Colonic mucosa (tissue), 4 donors: ENCODE measurements at regions not wholly inside any gene's neighbourhood (a gene's known extent, or its start where the extent isn't known, plus 50 kb on each side); places are given as distances from the start of the nearest gene placed in this dataset.
A peak's percentile ranks its signal among the peaks of the same experiment; 100 is the strongest.

ENCODE experiments used
- DNase-seq: peaks from one replicate; pipeline ENCODE4 v3.0.0-alpha.2; 2020
- H3K27ac ChIP-seq: fragments of 200-600 bp; one replicate; pipeline ENCODE4 v1.8.0; 2021
- H3K27me3 ChIP-seq: fragments of 200-600 bp; one replicate; pipeline ENCODE4 v1.8.0; 2021
- H3K36me3 ChIP-seq: fragments of 200-600 bp; one replicate; pipeline ENCODE4 v1.8.0; 2021
- H3K4me1 ChIP-seq: fragments of 200-600 bp; one replicate; pipeline ENCODE4 v1.8.0; 2021; ENCODE audit warnings: mild to moderate bottlenecking
- H3K4me3 ChIP-seq: fragments of 200-600 bp; one replicate; pipeline ENCODE4 v1.8.0; 2021
- H3K9ac ChIP-seq, 2 donors: one replicate each; pipeline ENCODE4 v1.7.0; 2013; ENCODE audit warnings: control low read depth in 2 of 2, low read depth in 2 of 2, low read length in 2 of 2
- H3K9me3 ChIP-seq: fragments of 200-600 bp; one replicate; pipeline ENCODE4 v1.8.0; 2021
- intact Hi-C: fragments of 100-400 bp; cut with DNase I; formaldehyde crosslinking; loops from one replicate; pipeline ENCODE4 v1.14.1; 2022
- TF ChIP-seq, protein P1 (sequence below): fragments of 200-600 bp; IDR thresholded peaks from one replicate; pipeline ENCODE4 v1.8.0; 2022; ENCODE audit warnings: antibody characterized with exemption, mild to moderate bottlenecking
- donor health status: healthy.
- donor health status: DM: no; HTN: no; CAD: no.
- donor health status: DM: no; HTN: no; CAD: no.

- Histone ChIP-seq H3K9me3 (no peaks in the 10 kb centered on the region), H3K36me3 (no peaks in the 10 kb centered on the region), H3K4me1 (no peaks in the 10 kb centered on the region), H3K27ac (no peak overlapping the region), H3K4me3 (no peak overlapping the region), H3K27me3 (no peaks in the 10 kb centered on the region), H3K9ac (no peak overlapping the region)
- TF ChIP-seq, protein P1, sequence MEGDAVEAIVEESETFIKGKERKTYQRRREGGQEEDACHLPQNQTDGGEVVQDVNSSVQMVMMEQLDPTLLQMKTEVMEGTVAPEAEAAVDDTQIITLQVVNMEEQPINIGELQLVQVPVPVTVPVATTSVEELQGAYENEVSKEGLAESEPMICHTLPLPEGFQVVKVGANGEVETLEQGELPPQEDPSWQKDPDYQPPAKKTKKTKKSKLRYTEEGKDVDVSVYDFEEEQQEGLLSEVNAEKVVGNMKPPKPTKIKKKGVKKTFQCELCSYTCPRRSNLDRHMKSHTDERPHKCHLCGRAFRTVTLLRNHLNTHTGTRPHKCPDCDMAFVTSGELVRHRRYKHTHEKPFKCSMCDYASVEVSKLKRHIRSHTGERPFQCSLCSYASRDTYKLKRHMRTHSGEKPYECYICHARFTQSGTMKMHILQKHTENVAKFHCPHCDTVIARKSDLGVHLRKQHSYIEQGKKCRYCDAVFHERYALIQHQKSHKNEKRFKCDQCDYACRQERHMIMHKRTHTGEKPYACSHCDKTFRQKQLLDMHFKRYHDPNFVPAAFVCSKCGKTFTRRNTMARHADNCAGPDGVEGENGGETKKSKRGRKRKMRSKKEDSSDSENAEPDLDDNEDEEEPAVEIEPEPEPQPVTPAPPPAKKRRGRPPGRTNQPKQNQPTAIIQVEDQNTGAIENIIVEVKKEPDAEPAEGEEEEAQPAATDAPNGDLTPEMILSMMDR = no peak
- no peak for DNase-seq
- intact Hi-C loops = no loop called here
These were observed 135.8 kb upstream of the B3GALT2 start for GRCh38 chr1:193322211-193322610.

DNA sequence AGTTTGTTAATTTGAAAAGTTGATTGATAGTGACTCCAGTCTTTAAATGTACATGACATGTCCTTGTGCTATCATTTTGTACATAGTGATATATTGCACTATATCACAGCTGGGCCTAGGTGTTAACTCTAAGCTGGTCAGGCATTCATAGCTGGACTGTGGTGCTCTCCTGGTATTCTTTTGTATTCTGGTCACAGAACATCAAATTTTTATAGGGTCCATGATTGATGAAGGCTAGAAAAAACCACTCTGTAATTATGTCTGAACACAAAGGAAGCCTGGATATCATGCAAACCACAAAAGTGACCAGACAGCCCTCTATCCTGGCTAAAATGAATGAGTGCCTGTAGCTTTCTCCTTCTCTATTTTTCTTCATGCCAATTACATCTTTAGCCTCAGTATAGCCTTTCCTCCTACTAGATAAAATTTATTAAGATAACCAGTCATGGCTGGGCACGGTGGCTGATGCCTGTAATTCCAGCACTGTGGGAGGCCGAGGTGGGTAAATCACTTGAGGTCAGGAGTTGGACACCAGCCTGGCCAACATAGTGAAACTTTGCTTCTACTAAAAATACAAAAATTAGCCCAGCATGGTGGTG is 134.9 kb upstream of the B3GALT2 start:
- DNase-seq = no peak
- TF ChIP-seq, protein P1 = no peak

DNA sequence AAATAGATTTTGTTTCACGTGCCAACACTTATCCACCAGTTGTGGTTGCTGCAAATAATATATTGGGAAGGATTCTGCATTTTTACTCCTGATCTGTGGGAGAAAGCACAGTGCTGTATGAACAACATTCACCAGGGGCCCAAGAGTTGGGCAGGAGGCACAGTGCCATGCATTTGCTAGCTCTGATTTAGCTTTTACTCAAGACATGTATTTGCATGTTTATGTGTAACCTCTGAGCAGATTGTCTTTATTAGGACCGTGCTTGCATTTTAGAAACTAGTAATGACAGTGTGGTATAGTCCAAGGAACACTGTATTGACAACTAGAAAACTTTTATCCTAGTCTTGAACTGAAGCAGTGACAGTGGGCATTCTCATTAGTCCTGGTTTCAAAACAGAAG is 133.9 kb upstream of the B3GALT2 start:
- intact Hi-C loops = no loop called here
- Histone ChIP-seq H3K9me3 (no peaks in the 10 kb centered on the region), H3K4me1 (no peaks in the 10 kb centered on the region), H3K27ac (no peak overlapping the region), H3K36me3 (no peaks in the 10 kb centered on the region), H3K9ac (no peak overlapping the region), H3K27me3 (no peaks in the 10 kb centered on the region), H3K4me3 (no peak overlapping the region)
- TF ChIP-seq, protein P1 = no peak
- DNase-seq = no peak

More for the DNA sequence above, 134.9 kb upstream of the B3GALT2 start:
- no peaks in the 10 kb centered on the region for H3K9me3 ChIP-seq
- H3K9ac ChIP-seq = no peak overlapping the region
- H3K36me3 ChIP-seq = no peaks in the 10 kb centered on the region
- H3K27me3 ChIP-seq = no peaks in the 10 kb centered on the region
- no peak overlapping the region for H3K27ac ChIP-seq
- intact Hi-C loops = no loop called here
- no peak overlapping the region for H3K4me3 ChIP-seq
- H3K4me1 ChIP-seq = no peaks in the 10 kb centered on the region

- no peak overlapping the region for H3K9ac ChIP-seq
- H3K36me3 ChIP-seq = no peaks in the 10 kb centered on the region
- intact Hi-C loops = no loop called here
- H3K4me1 ChIP-seq = no peaks in the 10 kb centered on the region
- no peaks in the 10 kb centered on the region for H3K27me3 ChIP-seq
- DNase-seq = no peak
- H3K4me3 ChIP-seq = no peak overlapping the region
- TF ChIP-seq, protein P1 = no peak
- no peaks in the 10 kb centered on the region for H3K9me3 ChIP-seq
- H3K27ac ChIP-seq = no peak overlapping the region
These were observed 131.9 kb upstream of the B3GALT2 start for GRCh38 chr1:193318347-193318746.

DNA sequence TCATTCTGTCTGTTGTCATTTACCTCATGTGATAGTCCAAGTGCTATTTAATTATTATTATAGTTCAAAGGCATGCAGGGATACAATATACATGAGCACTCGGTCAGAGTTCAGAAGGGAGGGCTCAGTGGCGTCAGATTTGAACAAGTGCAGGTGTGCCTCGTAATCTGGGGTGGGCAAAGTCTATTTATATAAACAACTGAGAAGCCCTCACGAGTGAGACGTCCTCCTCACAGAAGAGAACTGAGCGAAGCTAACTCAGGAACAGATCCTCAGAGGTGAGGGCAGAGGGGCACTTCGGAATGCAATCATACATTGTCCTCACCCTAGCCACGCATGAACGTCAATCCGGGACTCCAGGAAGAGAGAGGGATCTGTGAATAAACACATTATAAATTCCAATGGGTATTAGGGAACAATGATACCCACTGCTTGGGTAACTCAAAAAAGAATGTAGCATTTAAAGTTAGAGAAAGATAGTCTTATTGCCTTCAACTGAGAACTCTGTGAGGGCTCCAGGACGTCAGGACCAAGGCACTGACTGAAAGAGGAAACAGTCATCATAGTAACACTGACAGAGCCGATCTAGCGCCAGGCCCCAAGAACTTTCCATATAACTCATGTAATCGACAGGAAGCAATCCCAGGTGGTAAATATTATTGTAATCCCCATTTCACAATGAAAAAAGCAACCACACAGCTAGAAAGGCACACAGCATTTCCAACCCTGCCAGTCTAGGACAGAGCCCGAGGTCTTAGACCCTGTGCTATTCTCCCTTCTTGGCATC is 127.1 kb upstream of the B3GALT2 start:
- Histone ChIP-seq H3K4me1 (no peaks in the 10 kb centered on the region), H3K27ac (no peak overlapping the region), H3K9ac (no peak overlapping the region), H3K9me3 (no peaks in the 10 kb centered on the region), H3K36me3 (no peaks in the 10 kb centered on the region), H3K4me3 (no peak overlapping the region), H3K27me3 (no peaks in the 10 kb centered on the region)
- TF ChIP-seq, protein P1 = no peak
- peak; percentile 34 for DNase-seq
- intact Hi-C loops = no loop called here
